ENCODE measurements at regions not wholly inside any gene's neighbourhood (a gene's known extent, or its start where the extent isn't known, plus 50 kb on each side); places are given as distances from the start of the nearest gene placed in this dataset.
"Not testable (repeated sequence)": the region's sequence is repeated elsewhere in the genome, so short reads cannot be mapped to it uniquely, and the experiment has no call there.

- no peak for DNase-seq (ENCODE audit: low spot score)
Measured at GRCh38 chr5:118174671-118175070, 813.7 kb downstream of the DTWD2 start.

- DNase-seq (ENCODE audit: low spot score) = no peak
Measured at GRCh38 chr5:118173340-118173739, 815.0 kb downstream of the DTWD2 start.

DNA sequence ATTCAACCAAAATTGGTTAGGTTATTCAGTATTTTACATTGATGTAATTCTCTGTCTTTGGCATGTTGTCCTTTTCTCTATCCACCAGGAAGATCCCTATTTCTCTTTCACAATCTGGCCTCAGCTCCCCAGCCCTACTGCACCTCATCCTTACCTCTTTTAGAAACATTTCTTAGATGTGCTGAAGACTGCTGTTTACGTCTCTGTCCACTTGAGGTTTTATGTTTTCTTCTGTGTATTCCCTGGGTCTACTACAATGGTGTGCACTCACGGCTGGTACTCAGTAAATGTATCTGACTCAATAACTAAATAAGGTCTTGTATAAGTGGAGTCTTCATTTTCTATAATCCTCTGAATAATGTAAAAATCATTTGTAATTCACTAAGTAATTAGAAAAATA, 822.7 kb downstream of the DTWD2 start:
- no peak for DNase-seq (ENCODE audit: low spot score)

DNA sequence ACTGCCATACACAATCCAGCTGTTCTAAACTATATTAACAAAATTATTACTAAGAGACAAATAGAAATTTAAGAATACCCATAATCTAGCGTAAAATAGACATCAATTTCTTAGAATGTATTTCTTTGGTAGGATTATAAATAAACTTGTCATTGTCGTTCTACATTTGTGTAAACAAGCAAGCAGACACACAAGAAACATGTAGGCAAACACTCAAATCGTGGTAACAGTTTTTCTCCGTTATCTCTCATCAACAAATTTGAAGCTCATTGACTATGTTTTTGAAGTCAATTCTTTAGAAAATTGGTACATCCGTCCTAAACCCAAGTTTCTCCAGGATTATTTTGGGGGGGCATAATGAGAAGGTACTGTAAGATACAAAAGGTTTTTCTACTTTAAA, 832.2 kb downstream of the DTWD2 start:
- no peak for DNase-seq (ENCODE audit: low spot score)

GRCh38 chr5:118146824-118147223, 841.5 kb downstream of the DTWD2 start:
- DNase-seq (ENCODE audit: low spot score) = no peak

GRCh38 chr5:118144540-118144939, 843.8 kb downstream of the DTWD2 start:
- DNase-seq (ENCODE audit: low spot score) = no peak

DNA sequence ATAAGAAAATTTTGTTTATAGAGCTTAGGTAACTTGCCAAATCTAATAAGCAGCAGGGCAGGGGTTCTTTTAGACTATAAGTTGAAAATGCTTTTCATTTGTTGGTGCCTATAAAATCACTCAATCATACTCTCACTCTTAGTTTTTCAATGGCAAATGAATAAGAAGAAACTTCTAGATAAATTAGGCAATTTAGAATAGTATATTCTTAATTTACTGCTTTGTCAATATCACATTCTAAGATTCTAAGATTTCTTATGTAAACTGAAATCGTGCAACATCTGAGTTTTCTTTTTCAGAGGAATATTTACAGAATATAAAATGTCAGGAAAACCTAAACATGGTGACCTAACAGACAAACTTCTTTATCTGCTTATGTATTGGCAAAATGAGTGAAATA, 849.0 kb downstream of the DTWD2 start:
- no peak for DNase-seq (ENCODE audit: low spot score)

GRCh38 chr5:118126159-118126558, 862.2 kb downstream of the DTWD2 start:
- DNase-seq (ENCODE audit: low spot score) = no peak

- DNase-seq (ENCODE audit: low spot score) = no peak
Measured at GRCh38 chr5:118125687-118126086, 862.7 kb downstream of the DTWD2 start.

DNA sequence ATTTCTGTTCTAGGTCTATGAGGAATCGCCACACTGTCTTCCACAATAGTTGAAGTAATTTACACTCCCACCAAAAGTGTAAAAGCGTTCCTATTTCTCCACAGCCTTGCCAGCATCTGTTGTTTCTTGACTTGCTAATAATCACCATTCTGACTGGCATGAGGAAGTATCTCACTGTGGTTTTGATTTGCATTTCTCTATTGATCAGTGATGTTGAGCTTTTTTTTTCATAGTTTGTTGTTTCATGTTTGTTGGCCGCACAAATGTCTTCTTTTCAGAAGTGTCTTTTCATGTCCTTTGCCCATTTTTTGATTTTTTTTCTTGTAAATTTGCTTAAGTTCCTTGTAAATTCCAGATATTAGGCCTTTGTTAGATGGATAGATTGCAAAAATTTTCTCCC, 867.1 kb downstream of the DTWD2 start:
- no peak for DNase-seq (ENCODE audit: low spot score)

DNA sequence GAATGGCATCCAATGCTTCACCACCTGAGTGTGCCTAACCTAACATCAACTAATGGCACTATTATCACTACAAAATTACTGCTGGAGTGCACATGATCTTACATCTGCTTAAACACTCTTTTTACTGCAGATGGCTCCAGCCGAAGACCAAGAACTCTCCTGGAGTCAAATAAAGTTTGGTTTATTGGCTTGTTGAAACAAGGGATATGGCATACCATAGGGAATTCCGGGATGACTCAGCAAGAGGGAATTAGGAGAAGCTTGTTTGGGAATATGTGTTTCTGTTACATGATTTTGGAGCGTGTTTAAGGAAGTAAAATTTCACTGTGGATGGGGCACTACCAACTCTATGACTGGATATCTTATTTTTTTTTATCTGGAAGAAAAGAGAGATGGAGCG, 872.6 kb downstream of the DTWD2 start:
- no peak for DNase-seq (ENCODE audit: low spot score)

- DNase-seq (ENCODE audit: low spot score) = no peak
Measured at GRCh38 chr5:118111956-118112355, 876.4 kb downstream of the DTWD2 start.

DNA sequence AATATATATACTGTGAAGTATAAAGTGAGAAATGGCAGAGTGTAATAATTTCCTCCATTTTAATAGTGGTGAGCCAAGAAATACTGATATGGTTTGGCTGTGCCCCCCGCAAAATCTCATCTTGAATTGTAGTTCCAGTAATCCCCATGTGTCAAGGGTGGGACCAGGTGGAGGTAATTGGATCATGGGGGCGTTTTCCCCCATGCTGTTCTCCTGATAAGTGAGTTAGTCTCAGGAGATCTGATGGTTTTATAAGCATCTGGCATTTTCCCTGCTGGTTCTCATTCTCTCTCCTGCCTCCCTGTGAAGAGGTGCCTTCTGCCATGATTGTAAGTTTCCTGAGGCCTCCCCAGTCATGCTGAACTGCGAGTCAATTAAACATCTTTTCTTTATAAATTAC, 881.1 kb downstream of the DTWD2 start:
- not testable (repeated sequence) for DNase-seq (ENCODE audit: low spot score)

DNA sequence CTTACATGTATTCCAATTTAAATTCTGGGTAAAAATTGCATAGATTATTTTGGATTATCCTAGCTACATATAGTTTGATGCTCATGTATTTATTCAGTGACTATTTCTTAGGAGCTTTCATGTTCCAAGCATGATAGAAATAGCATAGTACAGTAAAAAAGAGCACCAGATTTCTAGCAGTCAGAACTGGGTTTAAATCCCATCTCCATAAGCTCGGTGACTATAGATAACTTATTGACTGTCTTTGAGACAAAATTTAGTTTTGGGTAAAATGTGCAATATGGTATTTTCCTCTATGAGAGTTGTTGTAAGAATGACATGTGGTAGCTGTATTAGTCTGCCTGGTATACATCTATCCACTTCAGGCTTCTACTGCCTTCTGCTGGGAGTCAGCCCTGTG, 889.6 kb downstream of the DTWD2 start:
- DNase-seq (ENCODE audit: low spot score) = no peak

- DNase-seq (ENCODE audit: low spot score) = no peak
Measured at GRCh38 chr5:118095115-118095514, 893.2 kb downstream of the DTWD2 start.

GRCh38 chr5:118088448-118088847, 899.9 kb downstream of the DTWD2 start:
- DNase-seq (ENCODE audit: low spot score) = no peak

- DNase-seq (ENCODE audit: low spot score) = no peak
Measured at GRCh38 chr5:118076490-118076889, 911.9 kb downstream of the DTWD2 start.

GRCh38 chr5:118070041-118070440, 918.3 kb downstream of the DTWD2 start:
- DNase-seq (ENCODE audit: low spot score) = no peak

GRCh38 chr5:118069452-118069851, 918.9 kb downstream of the DTWD2 start:
- DNase-seq (ENCODE audit: low spot score) = no peak

DNA sequence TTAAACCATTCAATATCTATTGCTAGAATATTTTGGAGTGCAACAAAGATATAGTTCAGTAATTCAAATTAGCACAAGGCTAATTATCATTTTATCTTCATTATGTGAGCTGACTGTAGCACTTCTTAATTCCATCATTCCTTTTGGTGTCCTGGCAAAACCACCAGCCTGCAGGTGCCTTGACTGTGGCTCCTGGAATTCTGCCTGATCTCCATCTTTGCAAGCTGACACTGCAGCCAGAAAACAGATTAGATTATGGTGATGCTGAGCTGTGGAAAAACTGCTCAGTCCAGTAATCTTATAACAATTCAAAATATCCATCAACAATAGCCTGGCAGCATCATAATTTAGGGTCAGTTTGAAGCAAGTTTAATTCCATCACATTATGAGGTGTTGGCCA, 919.5 kb downstream of the DTWD2 start:
- no peak for DNase-seq (ENCODE audit: low spot score)

DNA sequence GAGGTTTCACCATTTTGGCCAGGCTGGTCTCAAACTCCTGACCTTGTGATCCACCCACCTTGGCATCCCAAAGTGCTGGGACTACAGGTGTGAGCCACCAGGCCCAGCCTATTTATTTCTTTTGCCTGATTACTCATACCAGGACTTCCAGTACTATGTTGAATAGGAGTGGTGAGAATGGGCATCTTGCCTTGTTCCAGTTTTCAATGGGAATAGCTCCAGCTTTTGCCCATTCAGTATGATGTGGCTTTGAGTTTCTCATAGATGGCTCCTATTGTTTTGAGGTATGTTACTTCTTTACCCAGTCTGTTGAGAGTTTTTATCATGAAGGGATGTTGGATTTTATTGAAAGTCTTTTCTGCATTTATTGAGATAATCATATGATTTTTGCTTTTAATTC, 924.5 kb downstream of the DTWD2 start:
- not testable (repeated sequence) for DNase-seq (ENCODE audit: low spot score)

GRCh38 chr5:118060833-118061232, 927.5 kb downstream of the DTWD2 start:
- DNase-seq (ENCODE audit: low spot score) = no peak

DNA sequence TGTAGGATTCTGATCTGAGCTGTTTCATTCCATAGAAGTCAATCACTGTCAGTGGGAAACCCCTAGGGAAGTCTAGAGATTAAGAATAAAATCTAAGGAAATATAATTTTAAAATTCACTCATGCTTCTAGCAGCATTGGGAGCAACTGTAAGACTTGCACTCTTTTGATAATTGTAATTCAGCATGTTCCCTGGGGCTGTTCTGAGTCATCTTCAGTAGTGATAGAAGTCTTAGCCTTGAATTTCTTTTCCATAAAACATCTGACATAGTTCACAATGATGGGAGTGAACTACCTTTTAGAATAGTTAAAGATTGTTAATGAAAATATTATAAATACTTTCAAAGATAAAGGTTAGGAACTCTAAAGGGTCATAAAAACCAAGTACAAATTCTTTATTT, 935.8 kb downstream of the DTWD2 start:
- no peak for DNase-seq (ENCODE audit: low spot score)

GRCh38 chr5:118044169-118044568, 944.2 kb downstream of the DTWD2 start:
- DNase-seq (ENCODE audit: low spot score) = no peak

- no peak for DNase-seq (ENCODE audit: low spot score)
Measured at GRCh38 chr5:118043531-118043930, 944.8 kb downstream of the DTWD2 start.
